ENCODE measurements at regions not wholly inside any gene's neighbourhood (a gene's known extent, or its start where the extent isn't known, plus 50 kb on each side); places are given as distances from the start of the nearest gene placed in this dataset.
"Not testable (repeated sequence)": the region's sequence is repeated elsewhere in the genome, so short reads cannot be mapped to it uniquely, and the experiment has no call there.

GRCh38 chr1:67584938-67585337 is 100.1 kb upstream of the GADD45A start:
- no peak for DNase-seq (ENCODE audit: low read depth)

GRCh38 chr1:67586596-67586995 is 98.4 kb upstream of the GADD45A start:
- DNase-seq (ENCODE audit: low read depth) = no peak

GRCh38 chr1:67588178-67588855 is 96.7 kb upstream of the GADD45A start:
- DNase-seq (ENCODE audit: low read depth) = no peak

GRCh38 chr1:67589519-67590233 is 95.3 kb upstream of the GADD45A start:
- no peak for DNase-seq (ENCODE audit: low read depth)

GRCh38 chr1:67590329-67590728 is 94.7 kb upstream of the GADD45A start:
- no peak for DNase-seq (ENCODE audit: low read depth)

GRCh38 chr1:67594764-67595163 is 90.2 kb upstream of the GADD45A start:
- DNase-seq (ENCODE audit: low read depth) = no peak

- DNase-seq (ENCODE audit: low read depth) = no peak
Measured at GRCh38 chr1:67596674-67597073, 88.3 kb upstream of the GADD45A start.

- DNase-seq (ENCODE audit: low read depth) = peak; percentile 79
Measured at GRCh38 chr1:67597336-67597735, 87.7 kb upstream of the GADD45A start.

- DNase-seq (ENCODE audit: low read depth) = peak; percentile 13
Measured at GRCh38 chr1:67599085-67599484, 85.9 kb upstream of the GADD45A start.

- no peak for DNase-seq (ENCODE audit: low read depth)
Measured at GRCh38 chr1:67601539-67601938, 83.5 kb upstream of the GADD45A start.

GRCh38 chr1:67601955-67602354 is 83.0 kb upstream of the GADD45A start:
- DNase-seq (ENCODE audit: low read depth) = no peak

- no peak for DNase-seq (ENCODE audit: low read depth)
Measured at GRCh38 chr1:67604778-67605177, 80.2 kb upstream of the GADD45A start.

- DNase-seq (ENCODE audit: low read depth) = no peak
Measured at GRCh38 chr1:67605209-67605780, 79.7 kb upstream of the GADD45A start.

- DNase-seq (ENCODE audit: low read depth) = no peak
Measured at GRCh38 chr1:67607286-67607685, 77.7 kb upstream of the GADD45A start.

- no peak for DNase-seq (ENCODE audit: low read depth)
Measured at GRCh38 chr1:67607699-67608098, 77.3 kb upstream of the GADD45A start.

- no peak for DNase-seq (ENCODE audit: low read depth)
Measured at GRCh38 chr1:67608661-67609576, 76.1 kb upstream of the GADD45A start.

GRCh38 chr1:67609577-67610341 is 75.2 kb upstream of the GADD45A start:
- DNase-seq (ENCODE audit: low read depth) = no peak

GRCh38 chr1:67610450-67610849 is 74.6 kb upstream of the GADD45A start:
- DNase-seq (ENCODE audit: low read depth) = peak; percentile 87

- DNase-seq (ENCODE audit: low read depth) = no peak
Measured at GRCh38 chr1:67611846-67612245, 73.2 kb upstream of the GADD45A start.

- no peak for DNase-seq (ENCODE audit: low read depth)
Measured at GRCh38 chr1:67612788-67613241, 72.2 kb upstream of the GADD45A start.

- not testable (repeated sequence) for DNase-seq (ENCODE audit: low read depth)
Measured at GRCh38 chr1:67613479-67613878, 71.5 kb upstream of the GADD45A start.
